ENCODE measurements at regions not wholly inside any gene's neighbourhood (a gene's known extent, or its start where the extent isn't known, plus 50 kb on each side); places are given as distances from the start of the nearest gene placed in this dataset.

GRCh38 chr5:171635561-171636245 lies 149.9 kb upstream of the SMIM23 start:
- ChIA-PET CTCF (ENCODE audit: partially characterized antibody) (interaction anchor here (0.5 to 1.2 kb wide), 5 partner anchors 19 to 424 kb away, joined by 3 to 4 read pairs (median 3); partner anchors contain the start of gene FGF18), POLR2A (ENCODE audit: partially characterized antibody) (no interaction called here)
- no peak overlapping the region for H2BK20ac ChIP-seq (ENCODE audit: low read length)
- H3K36me3 ChIP-seq (ENCODE audit: control insufficient read depth in 2 of 4, insufficient read depth in 4 of 4, low read length in 3 of 4) = no peaks in the 10 kb centered on the region
- no peak overlapping the region for H2AFZ ChIP-seq (ENCODE audit: low read length)
- H3K79me2 ChIP-seq (ENCODE audit: control insufficient read depth in 1 of 2, insufficient read depth in 2 of 2, low read length in 2 of 2) = no peaks in the 10 kb centered on the region
- H3K18ac ChIP-seq (ENCODE audit: extremely low read depth, low read length) = no peak overlapping the region
- no peak overlapping the region for H2BK12ac ChIP-seq (ENCODE audit: low read depth, low read length)
- H3K9ac ChIP-seq (replicated peaks in 1 of 4; ENCODE audit: extremely low read depth in 1 of 4, low read depth in 3 of 4, low read length in 3 of 4) = no peak overlapping the region
- no peak overlapping the region for H3K14ac ChIP-seq (ENCODE audit: insufficient read length)
- no peaks in the 10 kb centered on the region for H3K23me2 ChIP-seq (ENCODE audit: low read depth, low read length)
- FAIRE-seq (no peak), DNase-seq (ENCODE audit: low read depth in 1 of 2, low spot score in 2 of 2) (no peak)
- no peak overlapping the region for H3K4me3 ChIP-seq (ENCODE audit: extremely low read depth in 1 of 4, insufficient read depth in 2 of 4, low read depth in 3 of 4, low read length in 4 of 4)
- no peak overlapping the region for H3K23ac ChIP-seq (ENCODE audit: insufficient read length)
- no peak overlapping the region for H2AK5ac ChIP-seq (ENCODE audit: low read depth, low read length)
- H4K91ac ChIP-seq (replicated peaks; ENCODE audit: insufficient read length, low read length) = no peak overlapping the region
- no peak overlapping the region for H3K4ac ChIP-seq (replicated peaks; ENCODE audit: insufficient read length, low read depth, low read length)
- no peak overlapping the region for H3K4me2 ChIP-seq (ENCODE audit: insufficient read depth in 1 of 2, low read depth in 2 of 2, low read length in 2 of 2)
- peaks cover 0 to 9% (median 5%) of the 10 kb centered on the region in 4 experiments; a peak in 5 of 7 replicates for H3K27me3 ChIP-seq (replicated peaks in 1 of 4; ENCODE audit: control insufficient read depth in 3 of 4, extremely low read depth in 1 of 4, insufficient read depth in 3 of 4, low read length in 3 of 4)
- no peaks in the 10 kb centered on the region for H3K9me3 ChIP-seq (ENCODE audit: insufficient read depth in 2 of 2, low read depth in 1 of 2, low read length in 1 of 2)
- H2BK5ac ChIP-seq (ENCODE audit: low read depth, low read length) = no peak overlapping the region
- no peak overlapping the region for H4K8ac ChIP-seq (ENCODE audit: extremely low read depth, insufficient read depth, low read length)
- H2BK15ac ChIP-seq (ENCODE audit: low read length) = no peak overlapping the region
- no peak overlapping the region for H4K5ac ChIP-seq (ENCODE audit: insufficient read length, low read depth, low read length)
- no peaks in the 10 kb centered on the region for H3K79me1 ChIP-seq (ENCODE audit: low read depth, low read length)
- no peaks in the 10 kb centered on the region for H3K4me1 ChIP-seq (replicated peaks in 1 of 4; ENCODE audit: control insufficient read depth in 3 of 4, insufficient read depth in 4 of 4, low read length in 3 of 4)
- H4K20me1 ChIP-seq (replicated peaks in 1 of 2; ENCODE audit: control insufficient read depth in 1 of 2, insufficient read depth in 2 of 2, low read length in 2 of 2) = no peaks in the 10 kb centered on the region
- H3K27ac ChIP-seq (ENCODE audit: low read depth, low read length) = no peak overlapping the region
- no peak overlapping the region for H2BK120ac ChIP-seq (replicated peaks; ENCODE audit: low read depth, low read length)
- H3K56ac ChIP-seq (replicated peaks; ENCODE audit: insufficient read length, low read depth, low read length) = no peak overlapping the region
- WGBS, 2 experiments (ENCODE audit: extremely low coverage in 1 of 2, insufficient coverage in 1 of 2, insufficient read length in 1 of 2, insufficient replicate concordance in 2 of 2, low coverage in 1 of 2, low lambda C conversion rate in 2 of 2, missing lambda C conversion rate in 1 of 2) = 84% methylated on average over 7 of the region's 8 CpGs; no CpG with 5 or more reads in 1 of the 2 experiments
- TF ChIP-seq HDAC6 (IDR thresholded peaks at IDR 0.05; ENCODE audit: low read depth, low read length) (no peak), RNF2 (IDR thresholded peaks at IDR 0.05; ENCODE audit: borderline replicate concordance, low read depth, low read length, missing control alignments, poor library complexity, severe bottlenecking) (no peak), ASH2L (IDR thresholded peaks at IDR 0.05; ENCODE audit: low read length) (no peak)

All from H1 (cell line).